Gastrocnemius medialis (tissue), 4 donors: ENCODE measurements at regions not wholly inside any gene's neighbourhood (a gene's known extent, or its start where the extent isn't known, plus 50 kb on each side); places are given as distances from the start of the nearest gene placed in this dataset.

ENCODE experiments used
- POLR2A ChIP-seq, 2 donors: fragments of 450-650 bp; IDR thresholded peaks; one replicate each; pipeline ENCODE4 v1.6.1; 2017; ENCODE audit warnings: antibody characterized with exemption in 2 of 2, mild to moderate bottlenecking in 2 of 2, moderate library complexity in 2 of 2
- TF ChIP-seq, protein P1 (sequence below), 5 experiments: fragments of 450-650 bp in 3 of 5; fragments of 200-600 bp in 2 of 5; sonication (generic) in 2 of 5; IDR thresholded peaks in 4 of 5; conservative IDR thresholded peaks in 1 of 5; 1 replicate in 4 of 5; 2 replicates in 1 of 5; pipeline ENCODE4 v1.5.1; 2016 to 2019; ENCODE audit warnings: antibody characterized with exemption in 5 of 5, mild to moderate bottlenecking in 3 of 5, moderate library complexity in 3 of 5

DNA sequence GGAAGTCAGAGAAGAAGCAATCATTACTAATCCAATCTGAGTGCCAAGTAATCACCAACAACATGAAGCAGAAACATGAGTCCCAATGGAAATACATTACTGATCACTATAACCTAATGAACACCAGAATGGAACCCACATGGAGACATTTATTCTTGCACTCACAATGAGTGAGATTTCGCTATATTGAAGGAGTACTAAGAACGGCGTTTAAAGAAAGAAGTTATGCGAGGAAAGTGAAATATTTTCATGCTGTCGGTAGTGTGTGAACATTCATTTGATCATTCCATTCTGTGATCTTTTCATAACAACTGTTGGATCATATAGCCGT lies 181.1 kb downstream of the IRS1 start:
- TF ChIP-seq, protein P1, sequence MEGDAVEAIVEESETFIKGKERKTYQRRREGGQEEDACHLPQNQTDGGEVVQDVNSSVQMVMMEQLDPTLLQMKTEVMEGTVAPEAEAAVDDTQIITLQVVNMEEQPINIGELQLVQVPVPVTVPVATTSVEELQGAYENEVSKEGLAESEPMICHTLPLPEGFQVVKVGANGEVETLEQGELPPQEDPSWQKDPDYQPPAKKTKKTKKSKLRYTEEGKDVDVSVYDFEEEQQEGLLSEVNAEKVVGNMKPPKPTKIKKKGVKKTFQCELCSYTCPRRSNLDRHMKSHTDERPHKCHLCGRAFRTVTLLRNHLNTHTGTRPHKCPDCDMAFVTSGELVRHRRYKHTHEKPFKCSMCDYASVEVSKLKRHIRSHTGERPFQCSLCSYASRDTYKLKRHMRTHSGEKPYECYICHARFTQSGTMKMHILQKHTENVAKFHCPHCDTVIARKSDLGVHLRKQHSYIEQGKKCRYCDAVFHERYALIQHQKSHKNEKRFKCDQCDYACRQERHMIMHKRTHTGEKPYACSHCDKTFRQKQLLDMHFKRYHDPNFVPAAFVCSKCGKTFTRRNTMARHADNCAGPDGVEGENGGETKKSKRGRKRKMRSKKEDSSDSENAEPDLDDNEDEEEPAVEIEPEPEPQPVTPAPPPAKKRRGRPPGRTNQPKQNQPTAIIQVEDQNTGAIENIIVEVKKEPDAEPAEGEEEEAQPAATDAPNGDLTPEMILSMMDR (IDR thresholded peaks at IDR 0.05 in 4 of 5, conservative IDR thresholded peaks at IDR 0.05 in 1 of 5) = no peak
- no peak for TF ChIP-seq POLR2A (IDR thresholded peaks at IDR 0.05)
